ENCODE measurements at regions not wholly inside any gene's neighbourhood (a gene's known extent, or its start where the extent isn't known, plus 50 kb on each side); places are given as distances from the start of the nearest gene placed in this dataset.
A peak's percentile ranks its signal among the peaks of the same experiment; 100 is the strongest.

GRCh38 chr11:105334025-105334714 is 194.6 kb upstream of the CARD18 start:
- H3K27ac ChIP-seq (ENCODE audit: low read depth, low read length), result no peak overlapping the region

DNA sequence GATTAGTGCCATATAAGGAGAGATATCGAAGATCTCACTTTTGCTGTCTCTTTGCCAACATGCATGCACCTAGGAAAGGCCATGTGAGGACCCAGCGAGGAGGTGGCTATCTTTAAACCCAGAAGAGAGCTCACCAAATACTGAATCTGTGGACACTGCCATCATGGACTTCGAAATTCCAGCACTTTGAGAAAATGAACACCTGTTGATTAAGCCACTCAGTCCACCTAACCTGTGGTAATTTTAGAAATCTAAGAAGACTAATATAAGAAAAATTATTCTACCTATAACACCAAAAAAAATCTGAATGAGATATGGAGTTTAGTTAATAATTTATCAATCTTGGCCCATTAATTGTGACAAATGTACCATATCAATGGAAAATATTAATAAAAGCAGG is 193.6 kb upstream of the CARD18 start:
- H3K36me3 ChIP-seq (ENCODE audit: insufficient read depth, low read length), result no peaks in the 10 kb centered on the region
- H3K79me2 ChIP-seq (ENCODE audit: control insufficient read depth, insufficient read depth, low read length, unreplicated experiment), result no peaks in the 10 kb centered on the region
- H2AFZ ChIP-seq (ENCODE audit: low read length, unreplicated experiment), result no peak overlapping the region
- no peaks in the 10 kb centered on the region for H3K4me1 ChIP-seq (ENCODE audit: control insufficient read depth, insufficient read depth, low read length, unreplicated experiment)
- H3K4me3 ChIP-seq (ENCODE audit: low read depth, low read length), result no peak overlapping the region
- no peak overlapping the region for H3K27ac ChIP-seq (ENCODE audit: low read depth, low read length)
- no peaks in the 10 kb centered on the region for H3K27me3 ChIP-seq (ENCODE audit: insufficient read depth, low read length)

More at GRCh38 chr11:105334025-105334714, 194.6 kb upstream of the CARD18 start:
- Histone ChIP-seq H3K36me3 (ENCODE audit: insufficient read depth, low read length) (no peaks in the 10 kb centered on the region), H3K4me1 (ENCODE audit: control insufficient read depth, insufficient read depth, low read length, unreplicated experiment) (no peaks in the 10 kb centered on the region), H3K79me2 (ENCODE audit: control insufficient read depth, insufficient read depth, low read length, unreplicated experiment) (no peaks in the 10 kb centered on the region), H2AFZ (ENCODE audit: low read length, unreplicated experiment) (no peak overlapping the region), H3K27me3 (ENCODE audit: insufficient read depth, low read length) (no peaks in the 10 kb centered on the region), H3K4me3 (ENCODE audit: low read depth, low read length) (no peak overlapping the region)

GRCh38 chr11:105332171-105332570 is 192.6 kb upstream of the CARD18 start:
- Histone ChIP-seq H2AFZ (ENCODE audit: low read length, unreplicated experiment) (no peak overlapping the region), H3K79me2 (ENCODE audit: control insufficient read depth, insufficient read depth, low read length, unreplicated experiment) (no peaks in the 10 kb centered on the region), H3K4me3 (ENCODE audit: low read depth, low read length) (no peak overlapping the region), H3K27me3 (ENCODE audit: insufficient read depth, low read length) (no peaks in the 10 kb centered on the region), H3K36me3 (ENCODE audit: insufficient read depth, low read length) (no peaks in the 10 kb centered on the region), H3K27ac (ENCODE audit: low read depth, low read length) (no peak overlapping the region), H3K4me1 (ENCODE audit: control insufficient read depth, insufficient read depth, low read length, unreplicated experiment) (no peaks in the 10 kb centered on the region)

DNA sequence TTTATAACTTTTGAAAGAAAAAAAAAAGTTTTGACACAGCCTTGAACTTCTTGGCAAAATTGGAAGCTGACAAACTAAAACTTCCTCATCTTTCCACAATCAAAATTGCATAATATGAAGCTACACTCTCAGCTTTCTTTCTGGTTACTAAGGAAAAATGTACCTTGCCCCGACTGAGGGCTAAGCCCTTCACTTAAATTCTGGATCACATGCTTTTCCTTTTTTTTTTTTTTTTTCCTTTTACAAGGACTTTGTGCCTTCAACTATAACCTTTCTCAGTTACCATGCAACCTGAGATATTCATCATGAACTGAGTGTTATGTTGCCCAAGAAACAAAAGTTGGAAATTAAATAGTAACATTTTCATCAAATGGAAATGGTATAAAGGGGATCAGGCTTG is 188.5 kb upstream of the CARD18 start:
- no peak overlapping the region for H3K4me3 ChIP-seq (ENCODE audit: low read depth, low read length)
- no peaks in the 10 kb centered on the region for H3K79me2 ChIP-seq (ENCODE audit: control insufficient read depth, insufficient read depth, low read length, unreplicated experiment)

DNA sequence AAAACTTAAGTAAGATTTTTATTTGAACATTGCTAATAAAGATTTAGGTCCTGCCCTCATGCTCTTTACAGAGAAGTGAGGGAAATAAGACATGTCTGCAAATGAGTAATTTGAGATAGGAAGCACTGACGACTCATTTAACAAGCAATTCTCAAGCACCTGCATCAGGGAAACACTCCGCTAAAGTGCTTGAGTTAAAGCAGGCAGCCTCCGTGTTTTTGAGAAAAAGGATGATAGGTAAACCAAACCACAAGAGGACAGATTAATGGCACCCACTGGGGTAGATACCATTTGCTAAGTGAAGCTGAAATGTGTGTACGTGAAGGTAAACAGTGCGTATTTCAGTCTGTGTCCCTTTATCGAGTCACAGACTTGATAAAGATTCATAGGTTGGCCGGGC is 184.6 kb upstream of the CARD18 start:
- no peak overlapping the region for H3K27ac ChIP-seq (ENCODE audit: low read depth, low read length)

More for the DNA sequence above, 188.5 kb upstream of the CARD18 start:
- no peak overlapping the region for H3K27ac ChIP-seq (ENCODE audit: low read depth, low read length)
- no peaks in the 10 kb centered on the region for H3K27me3 ChIP-seq (ENCODE audit: insufficient read depth, low read length)
- no peaks in the 10 kb centered on the region for H3K4me1 ChIP-seq (ENCODE audit: control insufficient read depth, insufficient read depth, low read length, unreplicated experiment)
- H3K36me3 ChIP-seq (ENCODE audit: insufficient read depth, low read length), result no peaks in the 10 kb centered on the region
- no peak overlapping the region for H2AFZ ChIP-seq (ENCODE audit: low read length, unreplicated experiment)

DNA sequence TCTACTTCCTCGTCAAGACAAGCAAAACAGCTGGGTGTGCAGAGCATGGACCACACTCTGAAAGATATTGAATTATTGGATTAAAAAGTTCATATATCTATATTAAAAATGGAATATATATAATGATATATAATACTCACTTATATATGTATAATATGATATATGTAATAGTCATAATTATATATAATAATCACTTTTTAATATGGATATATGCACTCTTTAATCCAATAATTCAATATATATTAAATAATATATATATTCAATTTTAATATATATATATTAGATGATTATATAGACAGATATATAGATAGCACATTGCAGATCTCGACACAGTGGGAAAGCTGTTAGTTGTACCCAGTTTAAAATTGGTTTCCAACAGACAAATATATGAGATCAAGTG is 182.1 kb upstream of the CARD18 start:
- H3K36me3 ChIP-seq (ENCODE audit: insufficient read depth, low read length), result no peaks in the 10 kb centered on the region
- no peak overlapping the region for H3K27ac ChIP-seq (ENCODE audit: low read depth, low read length)
- H3K4me3 ChIP-seq (ENCODE audit: low read depth, low read length), result no peak overlapping the region
- H3K79me2 ChIP-seq (ENCODE audit: control insufficient read depth, insufficient read depth, low read length, unreplicated experiment), result no peaks in the 10 kb centered on the region
- H3K4me1 ChIP-seq (ENCODE audit: control insufficient read depth, insufficient read depth, low read length, unreplicated experiment), result no peaks in the 10 kb centered on the region
- H2AFZ ChIP-seq (ENCODE audit: low read length, unreplicated experiment), result no peak overlapping the region
- H3K27me3 ChIP-seq (ENCODE audit: insufficient read depth, low read length), result no peaks in the 10 kb centered on the region

More for the DNA sequence above, 184.6 kb upstream of the CARD18 start:
- Histone ChIP-seq H3K27me3 (ENCODE audit: insufficient read depth, low read length) (no peaks in the 10 kb centered on the region), H3K4me1 (ENCODE audit: control insufficient read depth, insufficient read depth, low read length, unreplicated experiment) (no peaks in the 10 kb centered on the region), H3K36me3 (ENCODE audit: insufficient read depth, low read length) (no peaks in the 10 kb centered on the region), H2AFZ (ENCODE audit: low read length, unreplicated experiment) (no peak overlapping the region), H3K79me2 (ENCODE audit: control insufficient read depth, insufficient read depth, low read length, unreplicated experiment) (no peaks in the 10 kb centered on the region), H3K4me3 (ENCODE audit: low read depth, low read length) (no peak overlapping the region)

- no peak overlapping the region for H3K4me3 ChIP-seq (ENCODE audit: low read depth, low read length)
- no peaks in the 10 kb centered on the region for H3K79me2 ChIP-seq (ENCODE audit: control insufficient read depth, insufficient read depth, low read length, unreplicated experiment)
- H3K27me3 ChIP-seq (ENCODE audit: insufficient read depth, low read length), result no peaks in the 10 kb centered on the region
- H3K4me1 ChIP-seq (ENCODE audit: control insufficient read depth, insufficient read depth, low read length, unreplicated experiment), result no peaks in the 10 kb centered on the region
- no peak overlapping the region for H2AFZ ChIP-seq (ENCODE audit: low read length, unreplicated experiment)
- no peak overlapping the region for H3K27ac ChIP-seq (ENCODE audit: low read depth, low read length)
- H3K36me3 ChIP-seq (ENCODE audit: insufficient read depth, low read length), result no peaks in the 10 kb centered on the region
Measured at GRCh38 chr11:105315287-105315686, 175.7 kb upstream of the CARD18 start.

DNA sequence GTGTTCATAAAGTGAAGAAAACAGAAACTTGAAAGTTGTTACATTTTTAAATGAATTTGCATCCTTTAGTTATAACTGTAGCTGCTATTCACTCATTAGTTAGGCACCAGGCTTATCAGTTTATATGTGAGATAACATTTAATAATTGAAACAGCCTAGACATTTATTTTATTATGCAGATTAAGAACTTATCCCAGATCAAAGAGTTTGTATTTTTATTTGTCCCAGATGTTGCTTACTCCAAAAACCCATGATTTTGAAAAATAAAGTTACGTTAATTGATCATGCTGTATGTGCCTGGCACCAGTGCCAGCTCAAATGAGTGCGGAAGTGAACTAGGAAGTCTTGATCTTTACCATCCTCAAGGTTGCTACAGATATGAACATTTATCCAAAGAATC is 172.7 kb upstream of the CARD18 start:
- H3K27me3 ChIP-seq (ENCODE audit: insufficient read depth, low read length), result no peaks in the 10 kb centered on the region
- no peak overlapping the region for H3K4me3 ChIP-seq (ENCODE audit: low read depth, low read length)
- H3K4me1 ChIP-seq (ENCODE audit: control insufficient read depth, insufficient read depth, low read length, unreplicated experiment), result no peaks in the 10 kb centered on the region
- H3K79me2 ChIP-seq (ENCODE audit: control insufficient read depth, insufficient read depth, low read length, unreplicated experiment), result no peaks in the 10 kb centered on the region
- no peak overlapping the region for H3K27ac ChIP-seq (ENCODE audit: low read depth, low read length)
- H2AFZ ChIP-seq (ENCODE audit: low read length, unreplicated experiment), result no peak overlapping the region
- H3K36me3 ChIP-seq (ENCODE audit: insufficient read depth, low read length), result no peaks in the 10 kb centered on the region

GRCh38 chr11:105298630-105299029 is 159.1 kb upstream of the CARD18 start:
- Histone ChIP-seq H3K4me1 (ENCODE audit: control insufficient read depth, insufficient read depth, low read length, unreplicated experiment) (peaks cover 15% of the 10 kb centered on the region), H3K36me3 (ENCODE audit: insufficient read depth, low read length) (no peaks in the 10 kb centered on the region), H3K79me2 (ENCODE audit: control insufficient read depth, insufficient read depth, low read length, unreplicated experiment) (no peaks in the 10 kb centered on the region), H3K27me3 (ENCODE audit: insufficient read depth, low read length) (no peaks in the 10 kb centered on the region), H3K27ac (ENCODE audit: low read depth, low read length) (no peak overlapping the region), H3K4me3 (ENCODE audit: low read depth, low read length) (no peak overlapping the region), H2AFZ (ENCODE audit: low read length, unreplicated experiment) (peak overlapping the region; percentile 71)

GRCh38 chr11:105298174-105298573 is 158.6 kb upstream of the CARD18 start:
- Histone ChIP-seq H3K79me2 (ENCODE audit: control insufficient read depth, insufficient read depth, low read length, unreplicated experiment) (no peaks in the 10 kb centered on the region), H3K27ac (ENCODE audit: low read depth, low read length) (no peak overlapping the region), H3K4me1 (ENCODE audit: control insufficient read depth, insufficient read depth, low read length, unreplicated experiment) (peaks cover 15% of the 10 kb centered on the region), H3K27me3 (ENCODE audit: insufficient read depth, low read length) (no peaks in the 10 kb centered on the region), H3K4me3 (ENCODE audit: low read depth, low read length) (no peak overlapping the region), H2AFZ (ENCODE audit: low read length, unreplicated experiment) (peak overlapping the region; percentile 71), H3K36me3 (ENCODE audit: insufficient read depth, low read length) (no peaks in the 10 kb centered on the region)

DNA sequence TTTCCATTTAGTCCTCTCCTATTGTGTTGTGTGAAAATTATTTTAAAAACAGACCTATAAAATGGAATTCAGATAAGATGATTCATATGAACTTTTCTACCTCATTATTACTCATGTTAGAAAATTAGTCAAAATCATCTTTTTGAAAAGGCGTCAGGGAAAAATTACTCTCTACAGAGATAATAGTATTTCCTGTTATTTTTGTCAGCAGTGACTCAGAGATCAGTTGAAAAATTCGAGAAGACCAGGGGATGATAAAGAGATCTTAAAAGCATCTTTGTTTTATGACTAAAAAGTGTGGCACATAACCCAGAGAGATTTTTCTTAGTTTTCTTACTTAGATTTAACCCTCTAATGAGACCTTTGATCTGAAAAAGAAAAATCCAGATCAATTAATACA is 157.9 kb upstream of the CARD18 start:
- Histone ChIP-seq H3K36me3 (ENCODE audit: insufficient read depth, low read length) (no peaks in the 10 kb centered on the region), H3K4me3 (ENCODE audit: low read depth, low read length) (no peak overlapping the region), H3K4me1 (ENCODE audit: control insufficient read depth, insufficient read depth, low read length, unreplicated experiment) (peaks cover 15% of the 10 kb centered on the region), H2AFZ (ENCODE audit: low read length, unreplicated experiment) (no peak overlapping the region), H3K79me2 (ENCODE audit: control insufficient read depth, insufficient read depth, low read length, unreplicated experiment) (no peaks in the 10 kb centered on the region), H3K27ac (ENCODE audit: low read depth, low read length) (peak overlapping the region; percentile 17; the same call in 1 of the 2 replicates), H3K27me3 (ENCODE audit: insufficient read depth, low read length) (no peaks in the 10 kb centered on the region)

All from ACC112 (cell line).